ENCODE measurements at regions not wholly inside any gene's neighbourhood (a gene's known extent, or its start where the extent isn't known, plus 50 kb on each side); places are given as distances from the start of the nearest gene placed in this dataset.

DNA sequence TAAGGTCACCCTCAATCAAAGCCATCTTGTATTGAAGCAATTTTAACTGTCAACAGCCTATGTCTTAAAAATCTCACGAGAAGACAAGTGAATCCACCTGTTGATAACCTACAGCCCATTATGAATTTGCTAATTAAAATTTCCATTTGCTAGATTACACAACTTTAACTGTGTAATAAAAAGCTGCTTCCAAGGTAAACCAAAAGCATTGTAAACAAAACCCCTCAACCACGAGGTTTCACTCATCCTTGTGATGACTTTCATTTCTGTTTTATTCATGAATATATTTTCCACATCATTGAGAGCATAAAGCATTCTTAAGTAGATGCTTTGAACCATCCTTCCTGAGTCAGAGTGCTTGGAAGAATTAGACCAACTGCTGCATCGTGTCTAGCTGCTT, 217.5 kb upstream of the GYPA start:
- no peak for TF ChIP-seq EZH2 (IDR thresholded peaks at IDR 0.05; ENCODE audit: insufficient read depth, poor library complexity, severe bottlenecking)
- no peak for TF ChIP-seq EZH2phosphoT487 (IDR thresholded peaks at IDR 0.05; ENCODE audit: insufficient read depth, low read depth)
